ENCODE measurements at regions not wholly inside any gene's neighbourhood (a gene's known extent, or its start where the extent isn't known, plus 50 kb on each side); places are given as distances from the start of the nearest gene placed in this dataset.

GRCh38 chr4:14257903-14258302 lies 630.4 kb upstream of the BOD1L1 start (continued):
- no peak for TF ChIP-seq REST (IDR thresholded peaks at IDR 0.05; ENCODE audit: unreplicated experiment)
- TF ChIP-seq JUNB (IDR thresholded peaks at IDR 0.05; ENCODE audit: unreplicated experiment) = no peak

GRCh38 chr4:14259936-14260335 lies 632.4 kb upstream of the BOD1L1 start:
- Histone ChIP-seq H3K79me2 (replicated peaks; ENCODE audit: insufficient read depth) (no peaks in the 10 kb centered on the region), H4K20me1 (replicated peaks; ENCODE audit: insufficient read depth) (no peaks in the 10 kb centered on the region), H3K4me1 (ENCODE audit: insufficient read depth) (no peaks in the 10 kb centered on the region), H3K27ac (ENCODE audit: low read depth) (no peak overlapping the region), H3K27me3 (ENCODE audit: insufficient read depth) (no peaks in the 10 kb centered on the region), H2AFZ (no peak overlapping the region), H3K36me3 (ENCODE audit: insufficient read depth) (no peaks in the 10 kb centered on the region), H3F3A (replicated peaks; ENCODE audit: low read depth) (no peaks in the 10 kb centered on the region), H3K9me2 (ENCODE audit: insufficient read depth) (peaks cover 12% of the 10 kb centered on the region; the same call in 1 of the 2 replicates), H3K4me3 (no peak overlapping the region), H3K4me2 (no peak overlapping the region)
- H3K27ac Mint-ChIP-seq = no peak overlapping the region
- H3K9me3 Mint-ChIP-seq = no peaks in the 10 kb centered on the region
- no peaks in the 10 kb centered on the region for H3K27me3 Mint-ChIP-seq (ENCODE audit: insufficient read depth, low read depth, poor library complexity)
- ATAC-seq (no peak), DNase-seq (ENCODE audit: low spot score) (no peak)
- H3K36me3 Mint-ChIP-seq (ENCODE audit: low read depth) = no peaks in the 10 kb centered on the region
- no peak overlapping the region for H3K4me3 Mint-ChIP-seq
- H3K4me1 Mint-ChIP-seq = peaks cover 4% of the 10 kb centered on the region
- no peak for TF ChIP-seq REST (IDR thresholded peaks at IDR 0.05; ENCODE audit: unreplicated experiment)
- no peak for TF ChIP-seq ZNF114 (CRISPR knock-in tag; IDR thresholded peaks at IDR 0.05)
- TF ChIP-seq ZNF331 (CRISPR knock-in tag; IDR thresholded peaks at IDR 0.05; ENCODE audit: low read depth) = no peak
- TF ChIP-seq JUNB (IDR thresholded peaks at IDR 0.05; ENCODE audit: unreplicated experiment) = no peak
- TF ChIP-seq CREB1 (CRISPR knock-in tag; IDR thresholded peaks at IDR 0.05; ENCODE audit: low read depth) = no peak
- no peak for TF ChIP-seq EZH2 (IDR thresholded peaks at IDR 0.05; ENCODE audit: low read depth, unreplicated experiment)
- no peak for TF ChIP-seq NANOG (IDR thresholded peaks at IDR 0.05; ENCODE audit: borderline replicate concordance)
- no peak for TF ChIP-seq EZH2phosphoT487 (IDR thresholded peaks at IDR 0.05; ENCODE audit: unreplicated experiment)
- TF ChIP-seq ZNF462 (CRISPR knock-in tag; IDR thresholded peaks at IDR 0.05) = no peak
- TF ChIP-seq CTCF (conservative IDR thresholded peaks at IDR 0.05; ENCODE audit: low read depth in 2 of 2) = no peak

All from GM23338 (cell line).